H1 (cell line): ENCODE measurements at regions not wholly inside any gene's neighbourhood (a gene's known extent, or its start where the extent isn't known, plus 50 kb on each side); places are given as distances from the start of the nearest gene placed in this dataset.

Source experiments
- CTCF ChIA-PET: fragments of 300-600 bp; sonication (Branson Sonifier 250); formaldehyde crosslinking; loops from one replicate; lab custom pipeline; 2021; ENCODE audit not compliant: partially characterized antibody; lab: Charles Lee
- POLR2A ChIA-PET: fragments of 300-600 bp; sonication (Branson Sonifier 250); formaldehyde crosslinking; loops from one replicate; lab custom pipeline; 2021; ENCODE audit warnings: inconsistent platforms; ENCODE audit not compliant: partially characterized antibody; lab: Charles Lee
- DNase-seq, 2 experiments: peaks; one replicate each; pipeline versions ENCODE4 v3.0.0 to v3.0.0-alpha.2; 2010 to 2022; ENCODE audit warnings: low spot score in 2 of 2, low read depth in 1 of 2, mixed read lengths in 1 of 2
- FAIRE-seq: peaks from 2 replicates; lab custom pipeline; 2011; peaks lifted over from hg19 to GRCh38; lab: Jason Lieb, UNC
- H2AFZ ChIP-seq: 2 replicates; pipeline ENCODE4 v1.8.1; 2012; ENCODE audit warnings: low read length, inconsistent platforms
- H2AK5ac ChIP-seq: 2 replicates; pipeline ENCODE4 v1.6.1; 2013; ENCODE audit warnings: low read depth, low read length
- H2BK120ac ChIP-seq: replicated peaks from 2 replicates; pipeline ENCODE3; 2013; ENCODE audit warnings: low read depth, low read length, inconsistent platforms
- H2BK12ac ChIP-seq: 2 replicates; pipeline ENCODE4 v1.6.1; 2013; ENCODE audit warnings: low read depth, low read length
- H2BK15ac ChIP-seq: 2 replicates; pipeline ENCODE4 v1.6.1; 2013; ENCODE audit warnings: low read length
- H2BK20ac ChIP-seq: 2 replicates; pipeline ENCODE4 v1.6.1; 2013; ENCODE audit warnings: low read length
- H2BK5ac ChIP-seq: 2 replicates; pipeline ENCODE4 v1.6.1; 2013; ENCODE audit warnings: low read depth, low read length
- H3K14ac ChIP-seq: 2 replicates; pipeline ENCODE4 v1.6.1; 2013; ENCODE audit warnings: inconsistent platforms; ENCODE audit not compliant: insufficient read length
- H3K18ac ChIP-seq: 2 replicates; pipeline ENCODE4 v1.6.1; 2013; ENCODE audit warnings: low read length; ENCODE audit errors: extremely low read depth
- H3K23ac ChIP-seq: 2 replicates; pipeline ENCODE4 v1.6.1; 2013; ENCODE audit warnings: inconsistent platforms; ENCODE audit not compliant: insufficient read length
- H3K23me2 ChIP-seq: 2 replicates; pipeline ENCODE4 v1.6.1; 2013; ENCODE audit warnings: low read depth, low read length
- H3K27ac ChIP-seq: 2 replicates; pipeline ENCODE4 v1.6.1; 2011; ENCODE audit warnings: low read depth, low read length, inconsistent platforms
- H3K27me3 ChIP-seq, 4 experiments: replicated peaks in 1 of 4; 1 replicate in 1 of 4; 2 replicates in 3 of 4; pipeline versions ENCODE4 v1.6.1 to v1.8.1; 2011 to 2013; ENCODE audit warnings: low read length in 3 of 4, mild to moderate bottlenecking in 3 of 4, inconsistent platforms in 2 of 4, mixed read lengths in 2 of 4, moderate library complexity in 1 of 4; ENCODE audit not compliant: control insufficient read depth in 3 of 4, insufficient read depth in 3 of 4; ENCODE audit errors: extremely low read depth in 1 of 4
- H3K36me3 ChIP-seq, 4 experiments: 2 replicates each; pipeline versions ENCODE4 v1.6.1 to v1.8.1; 2011 to 2013; ENCODE audit warnings: mild to moderate bottlenecking in 4 of 4, low read length in 3 of 4, moderate library complexity in 2 of 4, control low read depth in 1 of 4, inconsistent platforms in 1 of 4; ENCODE audit not compliant: insufficient read depth in 4 of 4, control insufficient read depth in 2 of 4
- H3K4ac ChIP-seq: replicated peaks from 2 replicates; pipeline ENCODE3; 2013; ENCODE audit warnings: low read length, low read depth, mixed read lengths, inconsistent platforms; ENCODE audit not compliant: insufficient read length
- H3K4me1 ChIP-seq, 4 experiments: replicated peaks in 1 of 4; 1 replicate in 1 of 4; 2 replicates in 3 of 4; pipeline versions ENCODE4 v1.6.1 to v1.8.1; 2011 to 2013; ENCODE audit warnings: low read length in 3 of 4, inconsistent platforms in 2 of 4, mixed read lengths in 1 of 4; ENCODE audit not compliant: insufficient read depth in 4 of 4, control insufficient read depth in 3 of 4
- H3K4me2 ChIP-seq, 2 experiments: 2 replicates each; pipeline versions ENCODE4 v1.6.1 to v1.8.1; 2011 to 2013; ENCODE audit warnings: low read depth in 2 of 2, low read length in 2 of 2, control low read depth in 1 of 2, inconsistent platforms in 1 of 2, mild to moderate bottlenecking in 1 of 2; ENCODE audit not compliant: insufficient read depth in 1 of 2
- H3K4me3 ChIP-seq, 4 experiments: fragments of 200-600, 300-600 bp in 1 of 4; sonication (generic), shearing (Covaris generic), sonication (Bioruptor Twin) in 1 of 4; 2 replicates each; pipeline versions ENCODE4 v1.5.1 to v1.8.1; 2011 to 2016; ENCODE audit warnings: low read length in 4 of 4, low read depth in 3 of 4, control low read depth in 2 of 4, inconsistent platforms in 2 of 4, mild to moderate bottlenecking in 2 of 4, mixed read lengths in 1 of 4, moderate library complexity in 1 of 4; ENCODE audit not compliant: insufficient read depth in 2 of 4; ENCODE audit errors: extremely low read depth in 1 of 4
- H3K56ac ChIP-seq: replicated peaks from 2 replicates; pipeline ENCODE3; 2013; ENCODE audit warnings: low read depth, mild to moderate bottlenecking, mixed read lengths, low read length, inconsistent platforms; ENCODE audit not compliant: insufficient read length
- H3K79me1 ChIP-seq: 2 replicates; pipeline ENCODE4 v1.6.1; 2013; ENCODE audit warnings: low read depth, low read length, control low read depth
- H3K79me2 ChIP-seq, 2 experiments: 2 replicates each; pipeline versions ENCODE4 v1.6.1 to v1.8.1; 2012 to 2013; ENCODE audit warnings: low read length in 2 of 2, mild to moderate bottlenecking in 2 of 2, inconsistent platforms in 1 of 2; ENCODE audit not compliant: insufficient read depth in 2 of 2, control insufficient read depth in 1 of 2
- H3K9ac ChIP-seq, 4 experiments: replicated peaks in 1 of 4; 1 replicate in 1 of 4; 2 replicates in 3 of 4; pipeline versions ENCODE4 v1.6.1 to v1.8.1; 2011 to 2013; ENCODE audit warnings: low read depth in 3 of 4, low read length in 3 of 4, control low read depth in 2 of 4, mild to moderate bottlenecking in 2 of 4, moderate library complexity in 2 of 4, inconsistent platforms in 1 of 4; ENCODE audit errors: extremely low read depth in 1 of 4
- H3K9me3 ChIP-seq, 2 experiments: 2 replicates each; pipeline versions ENCODE4 v1.6.1 to v1.8.1; 2012 to 2013; ENCODE audit warnings: mild to moderate bottlenecking in 2 of 2, moderate library complexity in 2 of 2, control low read depth in 1 of 2, inconsistent platforms in 1 of 2, low read depth in 1 of 2, low read length in 1 of 2, mixed read lengths in 1 of 2; ENCODE audit not compliant: insufficient read depth in 2 of 2
- H4K20me1 ChIP-seq, 2 experiments: replicated peaks in 1 of 2; 2 replicates each; pipeline versions ENCODE3 to v1.8.1; 2011 to 2013; ENCODE audit warnings: inconsistent platforms in 2 of 2, low read length in 2 of 2, mild to moderate bottlenecking in 1 of 2; ENCODE audit not compliant: insufficient read depth in 2 of 2, control insufficient read depth in 1 of 2
- H4K5ac ChIP-seq: 2 replicates; pipeline ENCODE4 v1.6.1; 2013; ENCODE audit warnings: low read length, low read depth, mixed read lengths, inconsistent platforms; ENCODE audit not compliant: insufficient read length
- H4K8ac ChIP-seq: 2 replicates; pipeline ENCODE4 v1.8.0; 2013; ENCODE audit warnings: mild to moderate bottlenecking, moderate library complexity, low read length, inconsistent platforms; ENCODE audit not compliant: insufficient read depth; ENCODE audit errors: extremely low read depth
- H4K91ac ChIP-seq: replicated peaks from 2 replicates; pipeline ENCODE3; 2013; ENCODE audit warnings: low read length, mixed read lengths, inconsistent platforms; ENCODE audit not compliant: insufficient read length
- CTBP2 ChIP-seq: IDR thresholded peaks from 2 replicates; pipeline ENCODE4 v1.7.0; 2011; ENCODE audit warnings: borderline replicate concordance, mild to moderate bottlenecking, moderate library complexity, mixed read lengths, low read length; ENCODE audit not compliant: insufficient read depth, insufficient read length
- HDAC2 ChIP-seq, 2 experiments: fragments of 300-600 bp in 1 of 2; sonication (generic) in 1 of 2; IDR thresholded peaks; 2 replicates each; pipeline ENCODE4 v1.6.1; 2011 to 2012; ENCODE audit warnings: low read depth in 2 of 2, low read length in 2 of 2, mild to moderate bottlenecking in 2 of 2, moderate library complexity in 2 of 2, borderline replicate concordance in 1 of 2, inconsistent platforms in 1 of 2
- MAX ChIP-seq: IDR thresholded peaks from 2 replicates; pipeline ENCODE4 v1.6.1; 2012; ENCODE audit warnings: inconsistent platforms
- PHF8 ChIP-seq: fragments of 200-600 bp; sonication (generic); conservative IDR thresholded peaks from 2 replicates; pipeline ENCODE4 v1.7.1; 2012; ENCODE audit warnings: low read depth, mild to moderate bottlenecking, inconsistent platforms, low read length, moderate library complexity
- POLR2A ChIP-seq, 2 experiments: IDR thresholded peaks; 1 replicate in 1 of 2; 2 replicates in 1 of 2; pipeline ENCODE4 v1.6.1; 2011; ENCODE audit warnings: low read depth in 2 of 2, low read length in 2 of 2, mild to moderate bottlenecking in 2 of 2; ENCODE audit errors: control extremely low read depth in 1 of 2
- POU5F1 ChIP-seq: IDR thresholded peaks from 2 replicates; pipeline ENCODE4 v1.6.1; 2011; ENCODE audit warnings: low read depth, mild to moderate bottlenecking, low read length, moderate library complexity
- SIX5 ChIP-seq: IDR thresholded peaks from 2 replicates; pipeline ENCODE4 v1.6.1; 2011; ENCODE audit warnings: mild to moderate bottlenecking, low read depth, low read length
- TAF7 ChIP-seq: optimal IDR thresholded peaks from 2 replicates; pipeline ENCODE3; 2011; ENCODE audit warnings: low read depth, mild to moderate bottlenecking, inconsistent platforms, low read length, moderate library complexity, borderline replicate concordance
- TEAD4 ChIP-seq: IDR thresholded peaks from 2 replicates; pipeline ENCODE4 v1.6.1; 2012; ENCODE audit warnings: low read depth, low read length, inconsistent platforms, mixed read lengths
- YY1 ChIP-seq: IDR thresholded peaks from 2 replicates; pipeline ENCODE4 v1.6.1; 2011; ENCODE audit warnings: low read depth, mild to moderate bottlenecking, low read length
- WGBS, 2 experiments: shearing (Covaris generic) in 1 of 2; methylation state at CpG; one replicate each; pipeline versions ENCODE4 v1.1.6 to v1.1.7; 2013 to 2015; ENCODE audit warnings: low lambda C conversion rate in 2 of 2, mixed read lengths in 2 of 2, inconsistent platforms in 1 of 2, low coverage in 1 of 2, missing lambda C conversion rate in 1 of 2; ENCODE audit not compliant: insufficient replicate concordance in 2 of 2, insufficient coverage in 1 of 2, insufficient read length in 1 of 2; ENCODE audit errors: extremely low coverage in 1 of 2, missing lambda C conversion rate in 1 of 2; 5-methylcytosine and 5-hydroxymethylcytosine counted together
- TF ChIP-seq, protein P1 (sequence below): IDR thresholded peaks from 2 replicates; pipeline ENCODE4 v1.6.1; 2012; ENCODE audit warnings: low read length, inconsistent platforms

- 83% methylated on average over 27 of the region's 28 CpGs; no CpG with 5 or more reads in 1 of the 2 experiments for WGBS, 2 experiments
- Histone ChIP-seq H3K36me3 (no peaks in the 10 kb centered on the region), H4K20me1 (no peaks in the 10 kb centered on the region), H3K9ac (no peak overlapping the region), H2BK5ac (no peak overlapping the region), H3K18ac (no peak overlapping the region; the same call in 1 of the 2 replicates), H3K9me3 (no peaks in the 10 kb centered on the region), H3K4me3 (no peak overlapping the region), H3K27me3 (no peaks in the 10 kb centered on the region; a peak in 1 of 7 replicates), H3K56ac (no peak overlapping the region), H3K4me2 (no peak overlapping the region), H2AFZ (peak overlapping the region; percentile 65; the same call in 1 of the 2 replicates), H4K5ac (no peak overlapping the region), H3K14ac (no peak overlapping the region), H3K27ac (no peak overlapping the region), H2AK5ac (no peak overlapping the region), H3K79me1 (no peaks in the 10 kb centered on the region), H3K4me1 (no peaks in the 10 kb centered on the region; a peak in 2 of 7 replicates), H4K8ac (peak overlapping the region; percentile 75; the same call in 1 of the 2 replicates), H3K23me2 (no peaks in the 10 kb centered on the region), H3K79me2 (no peaks in the 10 kb centered on the region), H3K23ac (no peak overlapping the region), H3K4ac (no peak overlapping the region), H2BK20ac (no peak overlapping the region), H4K91ac (peak overlapping the region; percentile 39), H2BK12ac (no peak overlapping the region), H2BK120ac (peak overlapping the region; percentile 66), H2BK15ac (no peak overlapping the region)
- ChIA-PET CTCF (interaction anchor here (0.8 to 1.3 kb wide), 4 partner anchors 10 to 66 kb away, joined by 3 to 4 read pairs (median 4); no protein-coding TSS in a partner anchor), POLR2A (interaction anchor here (1.4 kb wide), 1 partner anchor 196 kb away, joined by 4 read pairs; the partner anchor contains the start of gene HNRNPH1)
- no peak for DNase-seq
- no peak for FAIRE-seq
- TF ChIP-seq TEAD4 (no peak), POLR2A (IDR thresholded peaks at IDR 0.05; ENCODE audit: control extremely low read depth in 1 of 2, low read depth in 2 of 2, low read length in 2 of 2) (no peak), TAF7 (no peak), CTBP2 (no peak), HDAC2 (IDR thresholded peaks at IDR 0.05; ENCODE audit: borderline replicate concordance in 1 of 2, low read depth in 2 of 2, low read length in 2 of 2) (no peak), SIX5 (no peak), MAX (no peak), PHF8 (no peak), POU5F1 (no peak), YY1 (no peak)
- TF ChIP-seq, protein P1, sequence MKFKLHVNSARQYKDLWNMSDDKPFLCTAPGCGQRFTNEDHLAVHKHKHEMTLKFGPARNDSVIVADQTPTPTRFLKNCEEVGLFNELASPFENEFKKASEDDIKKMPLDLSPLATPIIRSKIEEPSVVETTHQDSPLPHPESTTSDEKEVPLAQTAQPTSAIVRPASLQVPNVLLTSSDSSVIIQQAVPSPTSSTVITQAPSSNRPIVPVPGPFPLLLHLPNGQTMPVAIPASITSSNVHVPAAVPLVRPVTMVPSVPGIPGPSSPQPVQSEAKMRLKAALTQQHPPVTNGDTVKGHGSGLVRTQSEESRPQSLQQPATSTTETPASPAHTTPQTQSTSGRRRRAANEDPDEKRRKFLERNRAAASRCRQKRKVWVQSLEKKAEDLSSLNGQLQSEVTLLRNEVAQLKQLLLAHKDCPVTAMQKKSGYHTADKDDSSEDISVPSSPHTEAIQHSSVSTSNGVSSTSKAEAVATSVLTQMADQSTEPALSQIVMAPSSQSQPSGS, result no peak
Measured at GRCh38 chr5:179427032-179427675, 81.9 kb upstream of the ADAMTS2 start.
